Neural cell (in vitro differentiated cells): ENCODE measurements at regions not wholly inside any gene's neighbourhood (a gene's known extent, or its start where the extent isn't known, plus 50 kb on each side); places are given as distances from the start of the nearest gene placed in this dataset.

Source experiments
- H2AFZ ChIP-seq: fragments of 200-600, 300-800 bp; sonication (generic), shearing (Covaris generic); 2 replicates; pipeline ENCODE4 v1.6.0; 2014; ENCODE audit warnings: low read depth, mild to moderate bottlenecking, antibody characterized with exemption, low read length, moderate library complexity
- H3F3A ChIP-seq: fragments of 200-600 bp; shearing (Covaris generic); 2 replicates; pipeline ENCODE4 v1.6.1; 2016; ENCODE audit warnings: mild to moderate bottlenecking, moderate library complexity, mixed read lengths, antibody characterized with exemption, low read length; ENCODE audit not compliant: insufficient read depth, poor library complexity, severe bottlenecking
- H3K27ac ChIP-seq: fragments of 200-600, 300-800 bp; sonication (generic), shearing (Covaris generic); 2 replicates; pipeline ENCODE4 v1.5.1; 2014; ENCODE audit warnings: mild to moderate bottlenecking, low read length, moderate library complexity
- H3K27me3 ChIP-seq: fragments of 300-800, 200-600 bp; sonication (generic), shearing (Covaris generic); 2 replicates; pipeline ENCODE4 v1.6.0; 2014; ENCODE audit warnings: mild to moderate bottlenecking, low read depth, low read length, moderate library complexity; ENCODE audit not compliant: insufficient read depth
- H3K36me3 ChIP-seq: fragments of 300-800, 200-600 bp; sonication (generic), shearing (Covaris generic); 2 replicates; pipeline ENCODE4 v1.5.1; 2014; ENCODE audit warnings: mild to moderate bottlenecking, antibody characterized with exemption, low read length, moderate library complexity; ENCODE audit not compliant: insufficient read depth
- H3K4me2 ChIP-seq: fragments of 300-800, 200-600 bp; sonication (generic), shearing (Covaris generic); 2 replicates; pipeline ENCODE4 v1.6.0; 2014; ENCODE audit warnings: mild to moderate bottlenecking, low read length
- H3K4me3 ChIP-seq: fragments of 300-800, 200-600 bp; sonication (generic), shearing (Covaris generic); 2 replicates; pipeline ENCODE4 v1.5.1; 2014; ENCODE audit warnings: mild to moderate bottlenecking, low read length, moderate library complexity
- H3K79me2 ChIP-seq: fragments of 200-600 bp; shearing (Covaris generic); replicated peaks from 2 replicates; pipeline ENCODE4 v1.6.0; 2014; ENCODE audit warnings: mild to moderate bottlenecking, low read length, moderate library complexity; ENCODE audit not compliant: insufficient read depth
- H3K9ac ChIP-seq: fragments of 300-800, 200-600 bp; sonication (generic), shearing (Covaris generic); 2 replicates; pipeline ENCODE4 v1.6.1; 2016; ENCODE audit warnings: mild to moderate bottlenecking, low read length, mixed read lengths
- H3K9me2 ChIP-seq: fragments of 200-600 bp; shearing (Covaris generic); 2 replicates; pipeline ENCODE4 v1.6.1; 2016; ENCODE audit warnings: mild to moderate bottlenecking, low read length, mixed read lengths; ENCODE audit not compliant: insufficient read depth
- H3K9me3 ChIP-seq: fragments of 200-600, 300-800 bp; sonication (generic), shearing (Covaris generic); 2 replicates; pipeline ENCODE4 v1.6.1; 2016; ENCODE audit warnings: mild to moderate bottlenecking, mixed run types, low read length, moderate library complexity, mixed read lengths
- H4K20me1 ChIP-seq: fragments of 200-600 bp; shearing (Covaris generic); 2 replicates; pipeline ENCODE4 v1.6.1; 2016; ENCODE audit warnings: mild to moderate bottlenecking, mixed run types; ENCODE audit not compliant: insufficient read depth
- EP300 ChIP-seq: fragments of 450-650 bp; conservative IDR thresholded peaks from 2 replicates; pipeline ENCODE4 v1.6.1; 2014; ENCODE audit warnings: antibody characterized with exemption, mild to moderate bottlenecking, moderate library complexity; ENCODE audit not compliant: poor library complexity, severe bottlenecking
- EZH2 ChIP-seq: fragments of 200-600, 300-800 bp; shearing (Covaris generic), sonication (generic); IDR thresholded peaks from 2 replicates; pipeline ENCODE4 v1.6.1; 2014; ENCODE audit warnings: antibody characterized with exemption, low read length, borderline replicate concordance, mild to moderate bottlenecking; ENCODE audit not compliant: insufficient read depth, poor library complexity, severe bottlenecking
- MXI1 ChIP-seq: fragments of 450-650 bp; conservative IDR thresholded peaks from 2 replicates; pipeline ENCODE4 v1.6.1; 2014; ENCODE audit warnings: antibody characterized with exemption, mild to moderate bottlenecking; ENCODE audit not compliant: poor library complexity, severe bottlenecking
- POLR2AphosphoS5 ChIP-seq: IDR thresholded peaks from 2 replicates; pipeline ENCODE4 v1.6.1; 2012
- RAD21 ChIP-seq: fragments of 450-650 bp; conservative IDR thresholded peaks from 2 replicates; pipeline ENCODE4 v1.6.1; 2014; ENCODE audit warnings: antibody characterized with exemption, mild to moderate bottlenecking, moderate library complexity
- REST ChIP-seq: IDR thresholded peaks from 2 replicates; pipeline ENCODE4 v1.6.1; 2012; ENCODE audit warnings: borderline replicate concordance
- SMC3 ChIP-seq: fragments of 450-650 bp; conservative IDR thresholded peaks from 2 replicates; pipeline ENCODE4 v1.6.1; 2014; ENCODE audit warnings: antibody characterized with exemption, mild to moderate bottlenecking, moderate library complexity; ENCODE audit not compliant: poor library complexity
- TAF1 ChIP-seq: IDR thresholded peaks from 2 replicates; pipeline ENCODE4 v1.6.1; 2012; ENCODE audit warnings: low read depth
- TF ChIP-seq, protein P1 (sequence below): fragments of 450-650 bp; IDR thresholded peaks from 2 replicates; pipeline ENCODE4 v1.5.1; 2014; ENCODE audit warnings: antibody characterized with exemption, mild to moderate bottlenecking, moderate library complexity; ENCODE audit not compliant: poor library complexity, severe bottlenecking

GRCh38 chr10:36533861-36534260 is 591.5 kb upstream of the ANKRD30A start:
- H4K20me1 ChIP-seq: no peaks in the 10 kb centered on the region
- H3K36me3 ChIP-seq: no peaks in the 10 kb centered on the region
- no peak overlapping the region for H3K4me2 ChIP-seq
- H3K4me3 ChIP-seq: no peak overlapping the region
- H3K79me2 ChIP-seq: no peaks in the 10 kb centered on the region
- H3K9ac ChIP-seq: no peak overlapping the region
- no peaks in the 10 kb centered on the region for H3K9me2 ChIP-seq
- H3K27me3 ChIP-seq: no peaks in the 10 kb centered on the region
- no peak overlapping the region for H2AFZ ChIP-seq
- TF ChIP-seq, protein P1, sequence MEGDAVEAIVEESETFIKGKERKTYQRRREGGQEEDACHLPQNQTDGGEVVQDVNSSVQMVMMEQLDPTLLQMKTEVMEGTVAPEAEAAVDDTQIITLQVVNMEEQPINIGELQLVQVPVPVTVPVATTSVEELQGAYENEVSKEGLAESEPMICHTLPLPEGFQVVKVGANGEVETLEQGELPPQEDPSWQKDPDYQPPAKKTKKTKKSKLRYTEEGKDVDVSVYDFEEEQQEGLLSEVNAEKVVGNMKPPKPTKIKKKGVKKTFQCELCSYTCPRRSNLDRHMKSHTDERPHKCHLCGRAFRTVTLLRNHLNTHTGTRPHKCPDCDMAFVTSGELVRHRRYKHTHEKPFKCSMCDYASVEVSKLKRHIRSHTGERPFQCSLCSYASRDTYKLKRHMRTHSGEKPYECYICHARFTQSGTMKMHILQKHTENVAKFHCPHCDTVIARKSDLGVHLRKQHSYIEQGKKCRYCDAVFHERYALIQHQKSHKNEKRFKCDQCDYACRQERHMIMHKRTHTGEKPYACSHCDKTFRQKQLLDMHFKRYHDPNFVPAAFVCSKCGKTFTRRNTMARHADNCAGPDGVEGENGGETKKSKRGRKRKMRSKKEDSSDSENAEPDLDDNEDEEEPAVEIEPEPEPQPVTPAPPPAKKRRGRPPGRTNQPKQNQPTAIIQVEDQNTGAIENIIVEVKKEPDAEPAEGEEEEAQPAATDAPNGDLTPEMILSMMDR: no peak
- TF ChIP-seq EP300 (no peak), EZH2 (no peak), MXI1 (no peak), SMC3 (no peak), TAF1 (no peak), RAD21 (no peak), REST (no peak), POLR2AphosphoS5 (no peak)
- no peak overlapping the region for H3K27ac ChIP-seq
- no peaks in the 10 kb centered on the region for H3F3A ChIP-seq
- no peaks in the 10 kb centered on the region for H3K9me3 ChIP-seq

GRCh38 chr10:36533316-36533715 is 592.1 kb upstream of the ANKRD30A start:
- no peak overlapping the region for H3K9ac ChIP-seq
- H3K27me3 ChIP-seq: no peaks in the 10 kb centered on the region

GRCh38 chr10:36531621-36532020 is 593.8 kb upstream of the ANKRD30A start:
- no peaks in the 10 kb centered on the region for H3K36me3 ChIP-seq
- no peak overlapping the region for H2AFZ ChIP-seq
- H3K9ac ChIP-seq: no peak overlapping the region
- H3K27ac ChIP-seq: no peak overlapping the region
- H3K4me3 ChIP-seq: no peak overlapping the region
- TF ChIP-seq TAF1 (no peak), MXI1 (no peak), EZH2 (no peak), RAD21 (no peak), EP300 (no peak), REST (no peak), SMC3 (no peak), POLR2AphosphoS5 (no peak)
- TF ChIP-seq, protein P1: no peak
- H3K9me2 ChIP-seq: no peaks in the 10 kb centered on the region
- H3K27me3 ChIP-seq: no peaks in the 10 kb centered on the region
- no peaks in the 10 kb centered on the region for H3F3A ChIP-seq
- no peaks in the 10 kb centered on the region for H3K9me3 ChIP-seq
- H4K20me1 ChIP-seq: no peaks in the 10 kb centered on the region
- no peak overlapping the region for H3K4me2 ChIP-seq
- no peaks in the 10 kb centered on the region for H3K79me2 ChIP-seq

More at GRCh38 chr10:36533316-36533715, 592.1 kb upstream of the ANKRD30A start:
- H3K27ac ChIP-seq: no peak overlapping the region
- H3K79me2 ChIP-seq: no peaks in the 10 kb centered on the region
- no peak overlapping the region for H2AFZ ChIP-seq
- H3F3A ChIP-seq: no peaks in the 10 kb centered on the region
- no peaks in the 10 kb centered on the region for H3K9me2 ChIP-seq
- no peaks in the 10 kb centered on the region for H3K36me3 ChIP-seq
- H4K20me1 ChIP-seq: no peaks in the 10 kb centered on the region
- H3K4me2 ChIP-seq: no peak overlapping the region
- no peak for TF ChIP-seq EP300
- no peaks in the 10 kb centered on the region for H3K9me3 ChIP-seq
- no peak overlapping the region for H3K4me3 ChIP-seq
